Ectodermal cell (in vitro differentiated cells): ENCODE measurements at regions not wholly inside any gene's neighbourhood (a gene's known extent, or its start where the extent isn't known, plus 50 kb on each side); places are given as distances from the start of the nearest gene placed in this dataset.
"Not testable (repeated sequence)": the region's sequence is repeated elsewhere in the genome, so short reads cannot be mapped to it uniquely, and the experiment has no call there.

Experiments
- H3K27ac ChIP-seq: 2 replicates; pipeline ENCODE4 v1.7.0; 2013; ENCODE audit warnings: mild to moderate bottlenecking, low read depth, low read length; ENCODE audit not compliant: insufficient read depth, poor library complexity, severe bottlenecking
- H3K27me3 ChIP-seq: 2 replicates; pipeline ENCODE4 v1.7.0; 2013; ENCODE audit warnings: mild to moderate bottlenecking, low read length; ENCODE audit not compliant: insufficient read depth, control insufficient read depth, poor library complexity, severe bottlenecking
- H3K36me3 ChIP-seq: one replicate; pipeline ENCODE4 v1.7.0; 2013; ENCODE audit warnings: low read length; ENCODE audit not compliant: control insufficient read depth, insufficient read depth
- H3K4me1 ChIP-seq: one replicate; pipeline ENCODE4 v1.7.0; 2013; ENCODE audit warnings: low read length; ENCODE audit not compliant: control insufficient read depth, insufficient read depth
- H3K4me3 ChIP-seq: 2 replicates; pipeline ENCODE4 v1.7.0; 2013; ENCODE audit warnings: low read depth, low read length, control low read depth; ENCODE audit not compliant: insufficient read depth
- H3K9me3 ChIP-seq: 2 replicates; pipeline ENCODE4 v1.7.0; 2013; ENCODE audit warnings: mild to moderate bottlenecking, low read length, moderate library complexity; ENCODE audit not compliant: control insufficient read depth
- WGBS, 2 experiments: methylation state at CpG; one replicate each; pipeline ENCODE4 v1.1.7; 2013; ENCODE audit warnings: missing lambda C conversion rate in 2 of 2; 5-methylcytosine and 5-hydroxymethylcytosine counted together

DNA sequence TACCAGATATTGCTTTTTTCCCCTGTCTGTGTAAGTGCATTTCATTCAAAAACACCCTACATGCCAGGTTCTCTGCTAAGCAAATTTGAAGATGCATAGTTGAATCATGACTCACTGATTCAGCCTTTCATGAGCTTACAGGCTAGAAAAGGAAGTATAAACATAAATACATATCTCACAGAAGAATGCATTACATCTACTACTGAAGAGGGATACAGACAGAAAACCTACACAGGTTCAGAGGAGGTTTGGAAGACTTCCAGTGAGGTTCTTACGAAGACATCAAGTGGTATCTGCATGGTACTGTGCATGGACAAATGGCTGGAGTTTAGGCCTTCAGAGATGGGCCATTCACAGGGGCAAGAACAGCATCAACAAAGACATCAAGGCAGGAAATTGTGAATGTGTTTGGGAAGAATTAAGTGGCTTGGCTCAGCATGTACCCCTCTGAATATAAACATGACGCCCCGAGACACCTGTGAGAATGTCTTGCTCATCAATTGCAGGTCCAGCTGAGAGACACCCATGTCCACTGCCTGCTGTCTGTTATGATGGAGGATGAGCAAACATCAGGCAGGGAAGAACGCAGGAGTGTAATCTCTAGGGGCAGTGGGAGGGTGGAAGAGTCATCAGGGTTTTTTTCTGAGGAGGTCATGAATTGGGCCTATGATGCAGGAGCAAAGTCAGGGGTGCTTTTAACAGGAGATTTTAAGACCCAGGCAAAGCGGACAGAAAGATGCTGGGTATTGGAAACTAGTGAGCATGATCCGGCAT, 105.1 kb upstream of the GALNT15 start:
- Histone ChIP-seq H3K27ac (no peak overlapping the region), H3K4me1 (no peaks in the 10 kb centered on the region), H3K9me3 (no peaks in the 10 kb centered on the region), H3K4me3 (no peak overlapping the region), H3K27me3 (no peaks in the 10 kb centered on the region), H3K36me3 (no peaks in the 10 kb centered on the region)
- WGBS, 2 experiments: 94 to 96% methylated on average over 6 of the region's 6 CpGs

DNA sequence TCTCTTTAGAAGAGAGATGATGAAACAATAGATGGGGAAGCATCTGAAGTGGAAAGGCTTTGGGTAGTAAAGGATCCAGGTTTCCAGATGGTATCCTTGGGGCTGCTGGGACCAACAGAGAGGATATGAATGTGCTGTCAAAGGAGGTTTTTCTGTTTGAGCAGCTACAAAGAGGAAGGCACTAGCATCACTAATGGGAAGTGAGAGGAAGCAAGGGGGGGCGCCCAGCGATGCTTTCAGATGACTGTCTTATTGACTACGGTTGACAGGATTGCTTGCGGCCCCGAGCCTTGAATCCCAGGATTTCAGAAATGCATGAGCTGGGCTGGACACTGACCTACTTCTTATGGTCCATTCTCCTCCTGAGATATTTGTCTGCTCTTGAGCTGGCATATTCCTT, 103.8 kb upstream of the GALNT15 start:
- Histone ChIP-seq H3K4me1 (no peaks in the 10 kb centered on the region), H3K9me3 (no peaks in the 10 kb centered on the region), H3K36me3 (no peaks in the 10 kb centered on the region), H3K27ac (no peak overlapping the region), H3K4me3 (no peak overlapping the region), H3K27me3 (no peaks in the 10 kb centered on the region)
- WGBS, 2 experiments: 96% methylated on average over 5 of the region's 5 CpGs

DNA sequence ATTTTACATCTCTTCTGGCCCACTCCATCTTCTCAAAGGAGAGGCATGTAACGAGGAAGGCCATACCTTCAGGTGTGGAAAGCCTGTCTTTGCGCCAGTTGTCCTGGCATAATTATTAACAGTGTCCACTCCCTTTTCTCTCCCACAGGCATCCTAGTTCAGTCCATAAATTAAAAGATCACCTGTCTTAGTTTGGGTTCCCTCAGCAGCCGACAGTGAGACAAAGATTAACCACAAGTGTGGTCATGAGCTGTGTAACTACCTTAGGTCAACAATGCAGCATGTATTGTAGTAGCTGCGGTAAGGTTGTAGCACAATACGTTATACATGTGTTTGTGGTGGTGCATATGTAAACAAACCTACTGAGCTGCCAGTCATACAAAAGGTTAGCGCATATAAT, 103.3 kb upstream of the GALNT15 start:
- H3K9me3 ChIP-seq: no peaks in the 10 kb centered on the region
- no peak overlapping the region for H3K4me3 ChIP-seq
- H3K4me1 ChIP-seq: no peaks in the 10 kb centered on the region
- no peaks in the 10 kb centered on the region for H3K27me3 ChIP-seq
- 94 to 95% methylated on average over 5 of the region's 6 CpGs for WGBS, 2 experiments
- no peaks in the 10 kb centered on the region for H3K36me3 ChIP-seq
- no peak overlapping the region for H3K27ac ChIP-seq

DNA sequence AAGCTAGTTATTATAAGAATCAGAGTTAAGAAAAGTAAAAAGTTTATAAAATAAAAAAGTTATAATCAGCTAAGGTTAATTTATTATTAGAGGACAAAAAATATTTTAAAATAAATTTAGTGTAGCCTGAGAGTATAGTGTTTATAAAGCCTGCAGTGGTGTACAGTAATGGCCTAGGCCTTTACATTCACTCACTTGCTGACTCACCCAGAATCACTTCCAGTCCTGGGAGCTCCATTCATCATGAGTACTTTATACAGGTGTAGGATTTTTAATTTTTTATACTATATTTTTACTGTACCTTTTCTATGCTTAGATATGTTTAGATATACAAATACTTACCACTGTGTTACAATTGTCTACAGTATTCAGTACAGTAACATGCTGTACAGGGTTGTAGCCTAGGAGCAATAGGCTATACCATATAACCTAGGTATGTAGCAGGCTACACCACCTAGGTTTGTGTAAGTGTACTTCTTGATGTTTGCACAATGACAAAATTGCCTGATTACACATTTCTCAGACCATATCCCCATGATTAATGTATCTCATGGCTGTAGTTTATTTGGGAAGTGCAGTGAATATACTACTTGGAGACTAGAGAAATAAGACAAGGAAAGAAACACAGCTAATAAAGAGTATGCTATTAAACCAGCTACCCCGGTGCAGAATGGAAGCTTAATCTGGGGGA, 101.9 kb upstream of the GALNT15 start:
- Histone ChIP-seq H3K9me3 (no peaks in the 10 kb centered on the region), H3K27ac (no peak overlapping the region), H3K36me3 (no peaks in the 10 kb centered on the region), H3K4me1 (no peaks in the 10 kb centered on the region), H3K27me3 (no peaks in the 10 kb centered on the region), H3K4me3 (no peak overlapping the region)
- WGBS, 2 experiments: 91 to 94% methylated on average over 1 of the region's 1 CpG

DNA sequence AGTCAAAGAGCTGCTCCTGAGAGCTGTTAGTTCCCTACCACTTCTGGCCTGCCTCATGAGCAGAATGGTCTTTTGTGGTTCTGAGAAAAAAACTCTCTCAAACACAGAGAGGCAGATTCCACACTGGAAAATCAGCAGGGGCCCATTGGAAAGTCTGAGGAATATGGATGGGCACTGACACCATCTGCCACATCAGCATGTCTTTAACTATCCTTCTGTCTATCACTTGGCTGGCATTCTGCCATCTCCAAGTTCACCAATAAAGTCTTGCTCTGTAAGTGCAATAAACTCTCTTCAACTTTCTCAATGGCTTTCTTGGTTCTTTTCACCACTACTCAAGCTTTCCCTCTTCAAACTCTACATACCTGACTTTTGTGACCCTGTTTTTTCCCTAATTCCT, 101.3 kb upstream of the GALNT15 start:
- H3K9me3 ChIP-seq: no peaks in the 10 kb centered on the region
- H3K27me3 ChIP-seq: no peaks in the 10 kb centered on the region
- no peak overlapping the region for H3K27ac ChIP-seq
- no peak overlapping the region for H3K4me3 ChIP-seq
- no peaks in the 10 kb centered on the region for H3K4me1 ChIP-seq
- no peaks in the 10 kb centered on the region for H3K36me3 ChIP-seq

DNA sequence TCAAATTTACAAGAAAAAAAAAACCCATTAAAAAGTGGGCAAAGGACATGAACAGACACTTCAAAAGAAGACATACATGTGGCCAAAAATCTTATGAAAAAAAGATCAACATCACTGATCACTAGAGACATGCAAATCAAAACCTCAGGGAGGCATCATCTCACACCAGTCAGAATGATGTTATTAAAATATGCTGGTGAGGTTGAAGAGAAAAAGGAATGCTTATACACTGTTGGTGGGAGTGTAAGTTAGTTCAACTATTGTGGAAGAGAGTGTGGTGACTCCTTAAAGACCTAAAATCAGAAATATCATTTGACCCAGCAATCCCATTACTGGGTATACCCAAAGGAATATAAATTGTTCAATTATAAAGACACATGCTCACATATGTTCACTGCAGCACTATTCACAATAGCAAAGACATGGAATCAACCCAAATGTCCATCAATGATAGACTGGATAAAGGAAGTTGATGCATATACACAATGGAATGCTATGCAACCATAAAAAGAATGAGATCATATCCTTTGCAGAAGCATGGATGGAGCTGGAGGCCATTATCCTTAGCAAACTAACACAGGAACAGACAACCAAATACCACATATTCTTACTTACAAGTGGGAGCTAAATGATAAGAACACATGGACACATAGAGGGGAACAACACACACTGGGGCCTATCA, 100.3 kb upstream of the GALNT15 start:
- not testable (repeated sequence) for H3K4me3 ChIP-seq, H3K9me3 ChIP-seq, H3K4me1 ChIP-seq, H3K27me3 ChIP-seq, H3K27ac ChIP-seq, H3K36me3 ChIP-seq

DNA sequence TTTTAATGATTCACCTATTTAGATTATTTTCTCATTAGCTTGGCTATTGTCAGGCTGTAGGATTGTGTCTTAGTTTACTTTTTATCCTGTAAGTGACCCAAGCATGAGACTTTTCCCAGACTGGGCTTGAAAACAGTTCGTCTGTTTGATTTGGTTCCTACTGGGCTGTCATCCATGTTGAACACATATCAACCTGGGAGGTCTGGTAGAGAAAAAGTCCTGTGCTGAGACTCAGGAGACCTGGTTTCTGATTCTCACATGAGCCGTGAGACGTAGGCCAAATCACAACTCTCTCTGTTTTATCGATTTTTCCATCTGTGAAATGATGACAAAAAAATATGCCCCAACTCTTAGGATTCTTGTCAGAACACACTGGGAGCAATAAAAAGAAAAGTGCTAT, 98.8 kb upstream of the GALNT15 start:
- Histone ChIP-seq H3K4me1 (no peaks in the 10 kb centered on the region), H3K4me3 (no peak overlapping the region), H3K9me3 (no peaks in the 10 kb centered on the region), H3K27ac (no peak overlapping the region), H3K36me3 (no peaks in the 10 kb centered on the region), H3K27me3 (no peaks in the 10 kb centered on the region)
- 88 to 97% methylated on average over 4 of the region's 4 CpGs for WGBS, 2 experiments

DNA sequence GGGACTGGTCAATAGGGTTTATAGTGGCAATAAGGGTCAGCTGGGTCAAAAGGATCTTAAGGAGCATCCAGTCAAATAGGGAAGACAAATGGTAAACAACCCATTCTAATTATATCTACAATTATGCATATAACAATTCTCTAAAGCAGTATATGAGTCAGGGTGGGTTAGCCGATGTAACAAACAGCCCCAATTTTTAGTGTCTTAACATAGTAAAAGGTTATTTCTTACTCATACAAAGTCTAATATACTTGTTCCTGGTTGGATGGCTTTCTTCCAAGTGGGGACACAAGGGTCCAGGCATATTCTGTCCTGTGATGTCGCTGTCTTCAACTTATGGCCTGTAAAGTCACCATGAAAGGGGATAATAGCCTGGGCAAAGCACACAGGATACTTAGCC, 97.9 kb upstream of the GALNT15 start:
- Histone ChIP-seq H3K27ac (no peak overlapping the region), H3K4me3 (no peak overlapping the region), H3K36me3 (no peaks in the 10 kb centered on the region), H3K4me1 (no peaks in the 10 kb centered on the region), H3K9me3 (peaks cover 2% of the 10 kb centered on the region), H3K27me3 (no peaks in the 10 kb centered on the region)
- 92 to 100% methylated on average over 1 of the region's 2 CpGs for WGBS, 2 experiments

DNA sequence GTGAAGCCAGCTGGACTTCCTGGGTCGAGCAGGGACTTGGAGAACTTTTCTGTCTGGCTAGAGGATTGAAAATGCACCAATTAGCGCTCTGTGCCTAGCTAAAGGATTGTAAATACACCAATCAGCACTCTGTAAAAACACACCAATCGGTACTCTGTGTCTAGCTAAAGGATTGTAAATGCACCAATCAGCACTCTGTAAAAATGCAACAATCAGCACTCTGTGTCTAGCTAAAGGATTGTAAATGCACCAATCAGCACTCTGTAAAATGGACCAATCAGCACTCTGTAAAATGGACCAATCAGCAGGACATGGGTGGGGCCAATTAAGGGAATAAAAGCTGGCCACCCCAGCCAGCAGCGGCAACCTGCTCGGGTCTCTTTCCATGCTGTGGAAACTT, 97.3 kb upstream of the GALNT15 start:
- not testable (repeated sequence) for H3K4me3 ChIP-seq

DNA sequence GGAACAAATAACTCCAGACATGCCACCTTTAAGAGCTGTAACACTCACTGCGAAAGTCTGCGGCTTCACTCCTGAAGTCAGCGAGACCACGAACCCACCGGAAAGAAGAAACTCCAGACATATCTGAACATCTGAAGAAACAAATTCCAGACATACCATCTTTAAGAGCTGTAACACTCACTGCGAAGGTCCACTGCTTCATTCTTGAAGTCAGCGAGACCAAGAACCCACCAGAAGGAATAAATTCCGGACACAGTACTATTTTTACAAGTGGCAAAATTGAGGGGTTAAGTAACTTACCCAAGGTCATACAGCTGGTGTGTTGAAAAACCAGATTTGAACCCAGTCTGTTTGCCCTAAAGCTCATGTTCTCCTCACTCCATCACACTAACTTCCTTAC, 96.8 kb upstream of the GALNT15 start:
- not testable (repeated sequence) for H3K9me3 ChIP-seq, H3K4me3 ChIP-seq, H3K4me1 ChIP-seq, H3K27me3 ChIP-seq, H3K27ac ChIP-seq, H3K36me3 ChIP-seq
- 92 to 96% methylated on average over 8 of the region's 8 CpGs for WGBS, 2 experiments

More for the DNA sequence above, 97.3 kb upstream of the GALNT15 start:
- not testable (repeated sequence) for H3K36me3 ChIP-seq, H3K9me3 ChIP-seq, H3K4me1 ChIP-seq, H3K27ac ChIP-seq, H3K27me3 ChIP-seq
- WGBS, 2 experiments: 91 to 92% methylated on average over 5 of the region's 5 CpGs
